SIG-M5 treated with dmso at 0.1 percent for 504 hours (cell line): ENCODE measurements at regions not wholly inside any gene's neighbourhood (a gene's known extent, or its start where the extent isn't known, plus 50 kb on each side); places are given as distances from the start of the nearest gene placed in this dataset.

Source experiments
- DNase-seq: peaks from one replicate; lab custom pipeline; 2025; ENCODE audit not compliant: unreplicated experiment; lab: John Stamatoyannopoulos, UW

- no peak for DNase-seq
Measured at GRCh38 chr5:164360589-164360988, 855.2 kb downstream of the MAT2B start.

GRCh38 chr5:164361986-164362385 is 856.6 kb downstream of the MAT2B start:
- DNase-seq = no peak

DNA sequence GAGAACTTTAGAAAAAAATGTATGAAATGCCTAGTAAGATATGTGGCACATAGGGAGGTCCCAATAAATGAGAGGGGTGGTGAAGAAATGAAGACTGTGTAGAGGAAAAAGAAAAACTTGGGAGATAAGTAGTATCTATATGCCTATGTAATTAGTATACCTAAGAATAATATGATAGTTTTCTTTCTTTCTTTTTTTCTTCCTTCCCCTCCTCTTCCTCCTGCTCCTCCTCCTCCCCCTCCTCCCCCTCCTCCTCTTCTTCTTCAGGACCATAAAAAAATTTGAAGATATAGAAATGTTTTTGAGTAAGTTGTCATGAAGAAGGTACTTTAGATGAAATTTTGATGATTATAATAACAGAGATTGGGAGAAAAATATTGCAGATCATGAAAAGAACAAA is 857.4 kb downstream of the MAT2B start:
- DNase-seq = no peak

DNA sequence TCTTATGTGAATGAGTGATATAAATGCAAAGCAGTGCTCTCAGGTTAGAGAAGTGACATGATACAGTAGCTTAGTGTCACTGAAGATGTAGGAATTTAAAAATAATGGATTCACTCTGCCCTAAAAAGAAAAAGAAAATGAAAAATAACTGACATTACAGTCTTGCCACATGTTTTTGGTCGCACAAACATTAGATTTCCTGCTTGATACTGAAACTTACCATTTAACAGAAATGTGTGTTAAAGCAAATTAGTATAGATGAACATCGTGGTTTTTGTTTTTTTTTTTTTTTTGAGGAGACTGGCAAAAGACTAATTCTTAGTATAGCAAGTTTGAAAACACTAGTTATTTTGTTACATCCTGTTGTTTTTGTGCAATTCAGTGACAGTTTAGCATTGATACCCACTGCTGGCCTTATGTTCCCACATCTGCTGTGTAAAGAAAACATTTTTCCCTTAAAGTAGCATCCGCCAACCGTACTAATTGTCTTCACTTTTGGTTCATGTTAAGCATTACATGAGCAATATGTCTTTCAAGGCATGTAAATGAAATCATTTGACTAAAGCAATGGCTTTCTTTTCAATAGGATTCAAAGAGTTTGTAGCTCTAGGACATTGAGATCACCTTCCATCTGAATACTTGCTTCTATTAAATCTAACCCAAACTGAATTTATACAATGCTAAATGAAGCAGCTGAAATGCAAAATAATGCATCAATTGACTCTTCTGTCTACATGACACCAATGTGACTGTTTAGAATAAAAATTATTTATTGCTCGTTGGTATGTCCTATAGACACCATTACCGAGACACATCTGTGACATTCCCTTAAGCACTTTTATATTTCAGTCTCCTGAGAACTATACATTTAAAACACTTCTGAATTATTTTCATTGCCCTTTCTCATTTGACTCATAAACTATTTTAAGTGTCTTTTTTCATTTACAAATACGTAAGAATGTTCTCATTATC is 859.1 kb downstream of the MAT2B start:
- no peak for DNase-seq

DNA sequence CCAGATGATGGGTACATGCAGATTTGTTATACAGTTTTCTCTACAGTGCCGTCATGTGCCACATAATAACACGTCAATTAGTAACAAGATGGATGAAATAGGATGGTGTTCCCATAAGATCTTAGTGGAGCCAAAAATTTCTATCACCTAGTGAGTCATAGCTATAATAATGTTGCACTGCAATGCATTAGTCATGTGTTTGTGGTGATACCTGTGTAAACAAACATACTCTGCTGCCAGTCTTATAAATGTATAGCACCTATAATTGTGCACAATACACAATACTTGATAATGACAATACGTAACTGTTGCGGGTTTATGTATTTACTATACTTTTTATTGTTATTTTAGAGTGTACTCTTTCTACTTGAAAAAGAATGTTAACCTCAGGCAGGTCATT is 865.4 kb downstream of the MAT2B start:
- no peak for DNase-seq

- DNase-seq = no peak
Measured at GRCh38 chr5:164372892-164373291, 867.5 kb downstream of the MAT2B start.

DNA sequence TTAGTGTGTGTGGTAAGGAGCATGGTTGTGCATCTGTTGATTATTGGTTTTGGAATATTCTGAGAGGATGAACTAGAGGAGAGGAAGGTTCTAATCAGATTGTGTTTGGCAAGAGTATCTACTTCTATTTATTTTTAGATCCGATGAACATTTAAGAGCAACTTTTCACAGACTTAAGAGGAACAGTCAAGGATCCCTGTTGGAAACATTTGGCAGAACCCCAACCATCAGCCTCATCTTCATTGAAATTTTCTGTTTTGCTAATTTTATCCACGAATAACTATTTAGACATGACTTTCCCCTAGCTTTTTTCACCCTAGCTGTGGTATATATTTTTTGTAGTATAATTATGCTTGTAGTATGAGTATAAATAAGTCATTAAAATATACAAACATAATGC is 868.5 kb downstream of the MAT2B start:
- no peak for DNase-seq

DNA sequence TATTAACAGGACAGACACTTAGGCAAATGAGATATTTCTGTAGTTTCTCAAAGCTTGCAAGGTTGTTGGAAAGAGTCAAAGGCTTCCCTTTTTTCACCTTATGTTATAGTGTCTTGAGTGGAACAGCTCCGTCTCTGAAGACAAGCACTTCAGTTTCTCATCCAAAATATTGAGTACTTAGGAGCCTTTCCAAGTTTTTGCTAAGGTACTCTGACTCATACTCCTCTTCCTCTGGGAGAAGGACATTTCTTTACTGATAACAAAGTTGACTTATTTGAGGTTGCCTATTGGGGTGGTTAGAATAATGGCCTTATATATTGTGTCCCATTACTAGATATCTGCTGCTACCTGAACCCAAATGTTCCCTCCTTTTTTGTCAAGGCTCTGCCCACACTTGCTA is 869.6 kb downstream of the MAT2B start:
- DNase-seq = no peak

- peak; percentile 31 for DNase-seq
Measured at GRCh38 chr5:164376843-164377242, 871.4 kb downstream of the MAT2B start.

DNA sequence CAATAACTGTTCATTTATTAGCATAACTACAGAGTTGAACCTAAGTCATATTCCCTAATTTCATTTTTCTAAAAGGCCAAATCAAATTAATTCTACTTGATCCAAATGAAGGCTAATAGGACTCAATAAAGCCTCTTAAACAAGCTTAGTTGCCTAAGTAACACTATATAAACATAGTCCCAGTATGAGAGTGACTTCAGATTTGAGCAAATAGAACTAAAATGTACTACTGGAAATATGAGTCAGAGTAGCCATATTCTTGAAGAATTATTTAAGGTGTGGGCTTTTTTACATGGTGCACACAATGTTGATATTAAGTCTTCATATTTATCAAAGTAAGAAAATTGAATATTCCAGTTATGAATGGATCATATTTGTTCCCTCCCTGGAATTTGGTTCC is 872.3 kb downstream of the MAT2B start:
- DNase-seq = no peak

DNA sequence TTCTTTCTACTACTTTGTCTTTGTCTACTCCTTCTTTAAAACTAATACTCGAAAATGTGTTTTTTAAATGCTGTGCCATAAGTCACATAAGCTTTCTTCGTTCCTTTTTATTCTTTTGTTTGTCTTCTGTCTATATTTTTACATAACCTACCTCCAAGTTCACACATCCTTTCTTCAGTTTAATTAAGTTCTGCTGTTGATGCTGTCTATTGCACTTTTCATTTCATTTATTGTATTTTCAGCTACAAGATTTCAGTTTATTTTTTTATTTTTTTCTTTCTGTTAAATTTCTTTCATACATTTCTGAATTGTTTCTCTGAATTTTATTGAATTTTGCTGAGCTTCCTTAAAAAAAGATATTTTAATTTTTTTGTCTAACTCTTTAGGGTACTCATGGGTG is 878.2 kb downstream of the MAT2B start:
- no peak for DNase-seq

GRCh38 chr5:164392531-164392930 is 887.1 kb downstream of the MAT2B start:
- DNase-seq = no peak

DNA sequence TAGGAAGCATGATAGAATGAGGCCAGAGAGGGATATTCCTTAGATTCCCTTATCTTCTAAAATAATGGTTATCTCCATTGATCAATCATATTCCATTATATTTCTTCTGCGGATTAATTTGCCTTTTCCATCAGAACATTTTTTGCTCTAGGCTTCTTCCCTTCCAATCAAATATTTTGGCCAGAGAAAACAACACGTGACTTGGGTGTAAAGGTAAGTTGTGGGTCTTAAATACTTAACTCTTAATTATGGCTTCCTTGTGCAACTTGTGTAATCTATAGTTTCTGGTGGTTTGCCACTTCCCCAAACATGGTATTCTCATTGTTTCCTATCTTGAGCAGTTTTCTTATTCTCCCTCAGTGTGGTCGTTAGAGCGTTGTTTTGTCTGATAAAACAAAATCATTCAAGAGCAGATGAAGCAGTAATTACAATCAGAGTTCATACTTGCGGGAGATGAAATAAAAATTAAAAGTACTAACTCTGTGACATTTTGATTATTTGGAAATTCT is 889.3 kb downstream of the MAT2B start:
- DNase-seq = peak; percentile 30

DNA sequence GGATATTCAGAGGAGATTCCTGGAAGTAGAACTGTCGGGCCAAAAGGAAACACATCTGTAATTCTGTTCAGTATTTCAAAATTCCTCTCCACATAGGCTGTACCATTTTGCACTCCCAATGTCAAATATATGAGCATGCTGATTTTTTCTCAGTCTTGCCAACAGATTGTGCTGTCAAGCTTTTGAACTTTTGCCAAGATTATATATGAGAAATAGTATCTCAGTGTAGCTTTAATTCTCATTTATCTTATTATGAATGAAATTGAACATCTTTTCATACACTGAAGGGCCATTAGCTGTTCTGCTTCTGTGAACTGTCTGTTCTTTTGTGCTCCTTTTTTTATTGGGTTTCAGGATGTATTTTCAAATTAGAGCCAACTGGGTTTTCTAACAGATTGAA is 907.1 kb downstream of the MAT2B start:
- no peak for DNase-seq

GRCh38 chr5:164420161-164420560 is 914.7 kb downstream of the MAT2B start:
- DNase-seq = no peak

DNA sequence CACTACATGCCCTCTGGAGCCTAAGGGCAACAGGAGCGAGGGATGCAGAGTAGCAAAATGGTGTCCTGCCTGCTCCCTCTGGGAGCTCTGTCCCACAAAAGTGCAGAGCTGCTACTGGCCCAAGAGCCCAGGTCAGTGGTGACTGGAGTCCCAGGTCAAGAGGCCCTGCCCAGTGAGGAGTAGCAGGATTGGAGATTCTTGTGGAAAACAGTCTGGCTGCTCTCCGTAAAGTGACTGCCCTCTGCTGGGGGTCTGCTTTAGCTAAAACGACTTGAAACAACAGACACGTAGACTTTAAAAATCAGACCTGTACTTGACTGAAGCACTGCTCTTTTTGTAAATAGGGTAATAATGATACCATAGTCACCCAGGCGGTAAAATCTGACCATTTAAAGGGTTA is 917.0 kb downstream of the MAT2B start:
- DNase-seq = no peak

DNA sequence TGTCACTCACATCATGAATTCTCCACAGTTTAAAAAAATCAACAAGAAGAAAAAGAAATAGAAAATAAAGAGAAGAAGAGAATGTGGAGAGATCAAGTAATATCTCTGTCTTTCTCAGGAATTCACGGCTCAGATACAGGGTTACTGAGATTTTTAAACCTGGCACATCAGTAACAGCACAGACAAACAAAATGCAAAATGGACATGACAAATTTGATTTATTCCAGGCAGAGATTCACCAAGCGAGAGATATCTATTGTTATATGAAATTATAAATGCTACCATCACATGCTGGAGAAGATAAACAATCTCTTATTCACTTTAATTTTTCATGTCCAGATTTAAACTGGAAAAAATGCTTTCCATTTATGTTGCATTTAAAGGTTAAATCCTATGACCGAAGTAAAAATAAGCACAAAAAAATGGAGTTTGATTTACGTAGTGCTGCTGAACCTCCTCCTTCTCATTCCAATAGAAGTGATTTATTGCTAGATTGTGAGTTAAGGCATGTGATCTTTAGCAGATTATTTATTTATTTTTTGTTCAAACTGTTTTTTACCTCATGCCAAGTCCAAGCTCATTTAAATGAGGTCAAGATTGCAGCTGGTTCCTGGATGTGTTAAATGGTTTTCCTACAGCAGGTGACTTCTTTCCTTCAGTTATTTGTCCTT is 926.4 kb downstream of the MAT2B start:
- DNase-seq = no peak

GRCh38 chr5:164433106-164433870 is 927.9 kb downstream of the MAT2B start:
- DNase-seq = no peak

- no peak for DNase-seq
Measured at GRCh38 chr5:164435576-164435975, 930.2 kb downstream of the MAT2B start.

GRCh38 chr5:164439799-164440198 is 934.4 kb downstream of the MAT2B start:
- DNase-seq = no peak

- DNase-seq = no peak
Measured at GRCh38 chr5:164449460-164449859, 944.0 kb downstream of the MAT2B start.
